ENCODE measurements at regions not wholly inside any gene's neighbourhood (a gene's known extent, or its start where the extent isn't known, plus 50 kb on each side); places are given as distances from the start of the nearest gene placed in this dataset.

DNA sequence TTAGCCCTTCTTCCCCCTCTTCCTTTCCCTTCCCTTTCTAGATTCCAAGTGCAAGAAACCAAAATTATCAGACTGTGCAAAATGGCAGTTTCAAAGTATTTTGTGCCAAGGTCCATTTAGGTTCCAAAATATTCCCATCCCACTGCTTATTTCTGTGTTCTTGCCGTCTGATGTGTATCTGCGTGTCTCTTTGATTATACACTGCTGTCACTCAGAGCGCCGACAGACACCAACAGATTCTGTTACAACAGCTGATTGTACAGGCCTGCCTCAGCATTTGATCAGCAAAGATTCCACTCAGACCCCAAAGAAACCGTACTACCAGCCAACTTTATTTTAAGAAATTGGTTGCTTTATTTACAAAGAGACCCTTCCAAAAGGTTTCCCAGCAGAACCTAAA, 225.6 kb upstream of the SATB1 start:
- TF ChIP-seq CTCF (IDR thresholded peaks at IDR 0.05; ENCODE audit: extremely low read depth, insufficient read depth, missing control alignments), result no peak
- in situ Hi-C loops (cut with MboI; ENCODE audit: low pct_unique_long_range_greater_than_20kb, low sequenced_read_pairs, unreplicated experiment), result no loop called here
- no peak for DNase-seq (ENCODE audit: low spot score)

DNA sequence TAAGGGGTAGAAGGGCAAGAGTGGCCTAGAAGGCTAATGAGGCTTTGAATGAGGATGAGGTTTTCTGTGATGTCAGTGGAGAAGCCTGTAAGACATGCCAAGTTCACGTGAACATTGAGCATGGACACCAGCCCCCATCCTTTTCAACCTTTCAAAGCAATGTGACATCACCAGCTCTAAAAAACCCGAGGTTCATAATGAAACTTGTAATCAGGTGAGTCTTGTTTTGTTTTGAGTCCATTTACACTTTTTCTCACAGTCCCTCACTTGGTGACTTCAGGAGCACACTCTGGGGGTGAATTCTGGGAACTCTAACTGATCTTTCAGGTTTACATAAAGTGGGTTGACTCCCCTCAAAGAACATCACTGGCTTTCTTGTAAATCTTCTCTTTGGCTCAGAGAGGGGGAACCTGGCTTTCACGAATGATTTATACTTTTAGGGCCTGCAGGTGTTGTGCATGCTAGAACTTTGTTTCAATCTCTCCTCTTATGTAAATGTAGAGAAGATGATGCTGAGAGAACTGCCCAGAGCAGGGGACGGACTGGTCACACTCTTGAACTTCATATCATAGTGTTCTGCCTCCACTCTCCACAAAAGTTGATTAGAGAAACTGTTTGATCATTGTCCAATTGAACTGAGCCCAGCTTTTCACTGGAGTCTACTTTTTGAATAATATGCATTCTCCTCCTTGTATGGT, 224.7 kb upstream of the SATB1 start:
- no peak for TF ChIP-seq CTCF (IDR thresholded peaks at IDR 0.05; ENCODE audit: extremely low read depth, insufficient read depth, missing control alignments)
- peak; percentile 6 for DNase-seq (ENCODE audit: low spot score)
- in situ Hi-C loops (cut with MboI; ENCODE audit: low pct_unique_long_range_greater_than_20kb, low sequenced_read_pairs, unreplicated experiment), result no loop called here

DNA sequence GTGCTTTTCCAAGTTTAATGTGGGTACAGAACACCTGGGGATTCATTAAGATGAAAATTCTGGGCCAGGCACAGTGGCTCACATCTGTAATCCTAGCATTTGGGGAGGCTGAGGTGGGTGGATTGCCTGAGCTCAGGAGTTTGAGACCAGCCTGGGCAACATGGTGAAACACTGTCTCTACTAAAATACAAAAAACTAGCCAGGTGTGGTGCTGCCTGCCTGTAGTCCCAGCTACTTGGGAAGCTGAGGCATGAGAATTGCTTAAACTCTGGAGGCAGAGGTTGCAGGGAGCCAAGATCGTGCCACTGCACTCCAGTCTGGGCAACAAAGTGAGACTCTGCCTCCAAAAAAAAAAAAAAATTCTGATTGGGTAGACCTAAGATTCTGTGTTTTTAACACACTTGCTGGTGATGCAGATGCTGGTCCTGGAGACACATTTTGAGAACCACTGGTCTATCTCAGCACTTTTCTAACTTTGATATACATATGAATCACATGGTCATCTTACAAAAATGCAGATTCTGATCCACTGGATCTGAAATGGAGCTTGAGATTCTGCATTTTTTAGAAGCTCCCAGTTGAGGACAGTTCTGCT, 223.8 kb upstream of the SATB1 start:
- in situ Hi-C loops (cut with MboI; ENCODE audit: low pct_unique_long_range_greater_than_20kb, low sequenced_read_pairs, unreplicated experiment), result no loop called here
- TF ChIP-seq CTCF (IDR thresholded peaks at IDR 0.05; ENCODE audit: extremely low read depth, insufficient read depth, missing control alignments), result no peak
- no peak for DNase-seq (ENCODE audit: low spot score)

GRCh38 chr3:18648159-18648558, 223.0 kb upstream of the SATB1 start:
- no peak for TF ChIP-seq CTCF (IDR thresholded peaks at IDR 0.05; ENCODE audit: extremely low read depth, insufficient read depth, missing control alignments)
- DNase-seq (ENCODE audit: low spot score), result no peak
- in situ Hi-C loops (cut with MboI; ENCODE audit: low pct_unique_long_range_greater_than_20kb, low sequenced_read_pairs, unreplicated experiment), result no loop called here

DNA sequence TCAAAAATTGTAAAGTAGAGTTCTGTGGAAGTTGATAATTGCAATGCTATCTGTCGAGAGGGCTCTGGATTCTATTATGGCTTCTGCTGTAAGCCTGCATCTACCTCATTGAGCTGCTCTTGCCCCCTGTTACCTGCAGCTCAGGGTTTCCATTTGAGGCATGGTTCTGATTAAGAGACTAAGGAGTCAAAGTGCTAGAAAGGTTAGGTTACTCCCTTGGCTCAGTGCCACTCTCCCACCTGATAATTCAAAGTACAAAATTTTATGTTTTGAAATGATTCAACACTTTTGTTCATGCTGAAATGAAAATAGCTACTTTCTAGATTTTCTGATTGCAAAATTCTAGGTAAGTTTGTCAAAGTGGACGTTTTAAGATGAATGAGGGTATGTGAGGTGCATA, 220.5 kb upstream of the SATB1 start:
- in situ Hi-C loops (cut with MboI; ENCODE audit: low pct_unique_long_range_greater_than_20kb, low sequenced_read_pairs, unreplicated experiment), result no loop called here
- DNase-seq (ENCODE audit: low spot score), result no peak
- TF ChIP-seq CTCF (IDR thresholded peaks at IDR 0.05; ENCODE audit: extremely low read depth, insufficient read depth, missing control alignments), result no peak

DNA sequence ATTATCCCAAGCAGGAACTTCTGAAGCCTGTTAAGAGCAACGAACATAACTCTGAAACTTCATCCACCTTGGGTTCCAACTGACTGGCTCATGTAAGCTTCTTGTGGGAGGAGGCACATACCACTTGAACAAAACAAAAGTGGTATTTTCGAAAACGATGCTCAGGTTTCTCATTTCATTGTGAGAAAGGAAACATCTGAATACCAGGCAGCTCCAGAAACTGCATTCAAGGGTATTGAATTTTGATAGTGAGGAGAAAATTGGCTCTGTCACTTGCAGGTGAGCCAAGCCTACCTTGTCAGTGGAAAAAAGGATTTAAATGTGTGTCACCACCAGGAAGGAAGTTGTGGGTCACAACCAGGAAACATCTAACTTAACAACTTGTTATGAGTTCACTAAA, 218.1 kb upstream of the SATB1 start:
- TF ChIP-seq CTCF (IDR thresholded peaks at IDR 0.05; ENCODE audit: extremely low read depth, insufficient read depth, missing control alignments), result no peak
- in situ Hi-C loops (cut with MboI; ENCODE audit: low pct_unique_long_range_greater_than_20kb, low sequenced_read_pairs, unreplicated experiment), result no loop called here
- DNase-seq (ENCODE audit: low spot score), result no peak

All from GM13977 (cell line).